LNCaP clone FGC (cell line): ENCODE measurements at regions not wholly inside any gene's neighbourhood (a gene's known extent, or its start where the extent isn't known, plus 50 kb on each side); places are given as distances from the start of the nearest gene placed in this dataset.
A peak's percentile ranks its signal among the peaks of the same experiment; 100 is the strongest.
"Not testable (repeated sequence)": the region's sequence is repeated elsewhere in the genome, so short reads cannot be mapped to it uniquely, and the experiment has no call there.

ENCODE experiments used
- DNase-seq: peaks from one replicate; pipeline ENCODE4 v3.0.0-alpha.2; 2011; ENCODE audit warnings: low read depth
- H3K4me3 ChIP-seq: 2 replicates; pipeline ENCODE4 v1.5.1; 2011; ENCODE audit warnings: mild to moderate bottlenecking, low read depth, low read length, control low read depth
- CTCF ChIP-seq: IDR thresholded peaks from 2 replicates; pipeline ENCODE4 v1.5.1; 2012; ENCODE audit warnings: mild to moderate bottlenecking; ENCODE audit not compliant: control insufficient read depth, insufficient read depth; ENCODE audit errors: extremely low read depth

- H3K4me3 ChIP-seq: no peak overlapping the region
- DNase-seq: no peak
- no peak for TF ChIP-seq CTCF
Measured at GRCh38 chr20:12111431-12112088, 193.9 kb downstream of the BTBD3 start.

- no peak overlapping the region for H3K4me3 ChIP-seq
- DNase-seq: no peak
- no peak for TF ChIP-seq CTCF
Measured at GRCh38 chr20:12112089-12112474, 194.4 kb downstream of the BTBD3 start.

GRCh38 chr20:12112665-12113064, 195.0 kb downstream of the BTBD3 start:
- DNase-seq: no peak
- H3K4me3 ChIP-seq: no peak overlapping the region
- TF ChIP-seq CTCF: no peak

- no peak overlapping the region for H3K4me3 ChIP-seq
- no peak for TF ChIP-seq CTCF
- DNase-seq: no peak
Measured at GRCh38 chr20:12113075-12113467, 195.4 kb downstream of the BTBD3 start.

- peak; percentile 56 for DNase-seq
- no peak overlapping the region for H3K4me3 ChIP-seq
- TF ChIP-seq CTCF: no peak
Measured at GRCh38 chr20:12113468-12114371, 196.0 kb downstream of the BTBD3 start.

- not testable (repeated sequence) for DNase-seq, H3K4me3 ChIP-seq
Measured at GRCh38 chr20:12129114-12129513, 211.4 kb downstream of the BTBD3 start.

GRCh38 chr20:12129532-12129931, 211.8 kb downstream of the BTBD3 start:
- H3K4me3 ChIP-seq, DNase-seq: not testable (repeated sequence)

GRCh38 chr20:12130781-12131180, 213.1 kb downstream of the BTBD3 start:
- no peak for TF ChIP-seq CTCF
- H3K4me3 ChIP-seq: no peak overlapping the region
- DNase-seq: no peak
